T1000 (cell line): ENCODE measurements at regions not wholly inside any gene's neighbourhood (a gene's known extent, or its start where the extent isn't known, plus 50 kb on each side); places are given as distances from the start of the nearest gene placed in this dataset.

ENCODE experiments used
- DNase-seq: peaks from one replicate; lab custom pipeline; 2025; ENCODE audit warnings: mixed read lengths; lab: John Stamatoyannopoulos, UW

DNA sequence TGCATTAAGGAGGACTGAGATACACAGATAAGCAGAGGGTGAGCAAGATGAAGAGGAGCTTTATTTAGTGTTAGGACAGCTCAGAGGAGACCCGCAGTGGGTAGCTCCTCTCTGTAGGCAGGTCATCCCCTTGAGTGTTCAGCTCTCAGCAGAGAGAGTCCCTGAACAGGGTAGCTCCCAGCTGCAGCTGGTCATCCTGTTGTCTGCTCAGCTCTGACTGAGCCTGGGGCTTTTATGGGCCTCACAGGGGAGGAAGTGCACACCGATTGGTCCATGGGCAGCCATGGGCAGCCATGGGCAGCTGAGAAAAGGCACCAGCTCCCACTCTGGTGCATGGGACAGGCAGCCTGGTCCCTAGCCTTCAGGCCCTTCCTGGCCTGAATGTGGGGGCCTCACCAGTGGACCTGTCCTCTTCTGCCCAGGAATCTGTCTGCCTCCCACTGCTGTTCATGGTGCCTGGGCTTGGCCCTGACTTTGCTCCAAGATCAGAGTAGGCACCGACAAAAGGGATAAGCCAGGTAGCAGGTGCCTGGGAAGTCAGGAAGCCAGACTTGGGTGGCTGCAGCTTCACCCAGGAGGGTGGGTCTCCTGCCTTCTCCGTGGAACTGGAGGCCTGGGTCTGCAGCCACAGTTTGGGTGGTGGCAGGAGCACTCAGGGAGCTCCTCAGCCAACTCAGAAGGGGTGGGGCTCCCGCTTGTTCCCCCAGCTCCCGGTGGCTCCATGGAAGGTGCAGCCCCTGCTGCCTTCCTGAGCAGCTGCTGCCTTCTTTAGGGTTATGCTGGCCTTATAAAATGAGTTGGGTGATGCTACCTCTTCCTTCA lies 54.7 kb downstream of the MYEOV start:
- no peak for DNase-seq

DNA sequence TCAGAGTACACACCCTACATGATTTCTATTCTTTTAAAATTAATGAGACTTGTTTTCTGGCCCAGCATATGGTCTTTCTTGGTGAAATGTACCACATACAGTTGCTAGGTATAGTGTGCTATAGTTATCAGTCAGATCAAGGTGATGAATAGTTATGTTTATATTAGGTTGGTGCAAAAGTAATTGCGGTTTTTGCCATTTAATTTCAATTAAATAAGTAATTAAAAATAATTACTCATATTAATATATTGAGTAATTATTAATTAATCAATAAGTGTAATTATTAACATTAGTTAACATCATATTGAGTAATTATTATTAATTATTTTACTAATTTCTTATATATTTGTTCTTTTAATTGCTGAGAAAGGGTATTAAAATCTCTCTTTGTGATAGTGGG lies 56.1 kb downstream of the MYEOV start:
- DNase-seq = no peak

DNA sequence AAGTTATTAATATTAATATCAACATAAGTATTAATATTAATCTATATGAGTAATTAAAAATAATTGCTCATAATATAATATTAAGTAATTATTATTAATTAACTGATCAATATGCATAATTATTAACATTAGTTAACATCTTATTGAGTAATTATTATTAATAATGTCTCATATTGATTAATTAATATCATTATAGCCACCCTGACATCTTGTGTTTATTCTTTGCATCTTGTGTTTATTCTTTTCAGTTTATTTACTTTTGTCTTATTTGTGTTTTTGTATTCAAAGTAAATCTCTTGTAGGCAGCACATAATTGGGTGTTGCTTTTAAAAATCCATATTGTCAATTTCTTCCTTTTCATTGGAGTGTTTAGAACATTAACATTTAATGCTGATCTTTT lies 56.6 kb downstream of the MYEOV start:
- DNase-seq = no peak

DNA sequence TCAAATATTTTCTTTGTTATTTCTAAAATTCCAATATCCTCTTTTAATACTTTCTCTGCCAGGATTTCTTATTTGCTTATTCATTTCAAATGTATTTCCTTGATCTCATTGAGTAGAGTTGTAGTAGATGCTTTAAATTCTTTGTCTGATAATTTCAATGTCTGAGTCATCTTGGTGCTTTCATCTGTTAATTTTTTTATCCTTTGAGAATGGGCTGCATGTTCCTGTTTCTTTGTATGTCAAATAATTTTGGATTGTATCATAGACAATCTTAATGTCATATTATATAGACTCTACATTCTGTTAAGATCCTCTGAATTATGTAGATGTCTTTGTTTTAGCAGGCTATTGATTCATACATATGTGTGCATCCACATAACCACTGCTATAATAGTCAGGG lies 57.5 kb downstream of the MYEOV start:
- no peak for DNase-seq

DNA sequence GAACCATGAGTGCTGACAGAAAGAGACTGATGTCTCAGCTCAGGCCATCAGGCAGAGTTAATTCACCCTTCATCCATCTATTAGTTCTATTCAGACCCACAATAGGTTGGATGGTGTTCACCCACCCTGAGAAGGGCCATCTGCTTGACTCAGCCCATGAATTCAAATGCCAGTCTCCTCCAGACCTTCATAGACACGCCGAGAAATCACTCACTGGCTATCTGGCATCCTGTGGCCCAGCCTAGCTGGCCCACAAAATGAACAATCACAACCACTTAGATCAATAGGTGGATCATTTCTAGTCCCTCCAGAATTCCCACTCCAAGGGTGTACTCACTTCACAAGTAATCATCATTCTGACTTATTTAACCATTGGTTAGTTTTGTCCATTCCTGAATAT lies 58.2 kb downstream of the MYEOV start:
- no peak for DNase-seq

DNA sequence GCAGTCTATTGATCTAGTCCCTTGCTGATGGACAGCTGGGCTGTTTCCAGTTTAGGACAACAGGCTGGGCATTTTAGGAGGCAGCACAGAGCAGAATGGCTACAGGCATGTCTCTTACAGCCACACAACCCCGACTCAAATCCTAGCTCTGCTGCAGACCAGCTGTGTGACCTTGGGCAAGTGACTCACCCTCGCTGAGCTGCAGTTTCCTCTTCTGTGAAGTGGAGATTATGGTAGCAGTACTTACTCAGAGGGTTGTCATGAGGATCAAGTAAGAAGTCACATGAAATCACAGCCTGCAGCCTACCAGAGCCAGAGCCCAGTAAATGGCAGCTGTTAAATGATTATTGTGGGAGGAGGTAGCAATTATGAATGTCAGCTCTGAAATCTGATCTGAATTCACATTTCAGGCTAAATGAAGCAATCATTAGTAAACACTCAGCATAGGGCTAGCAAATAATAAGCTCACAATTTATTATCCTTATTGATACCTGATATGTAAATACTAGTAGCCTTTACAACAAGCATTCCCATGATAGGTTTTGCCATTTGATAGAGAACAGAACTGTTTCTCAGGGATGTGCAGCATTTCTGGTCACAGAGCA lies 58.9 kb downstream of the MYEOV start:
- peak; percentile 78 for DNase-seq

DNA sequence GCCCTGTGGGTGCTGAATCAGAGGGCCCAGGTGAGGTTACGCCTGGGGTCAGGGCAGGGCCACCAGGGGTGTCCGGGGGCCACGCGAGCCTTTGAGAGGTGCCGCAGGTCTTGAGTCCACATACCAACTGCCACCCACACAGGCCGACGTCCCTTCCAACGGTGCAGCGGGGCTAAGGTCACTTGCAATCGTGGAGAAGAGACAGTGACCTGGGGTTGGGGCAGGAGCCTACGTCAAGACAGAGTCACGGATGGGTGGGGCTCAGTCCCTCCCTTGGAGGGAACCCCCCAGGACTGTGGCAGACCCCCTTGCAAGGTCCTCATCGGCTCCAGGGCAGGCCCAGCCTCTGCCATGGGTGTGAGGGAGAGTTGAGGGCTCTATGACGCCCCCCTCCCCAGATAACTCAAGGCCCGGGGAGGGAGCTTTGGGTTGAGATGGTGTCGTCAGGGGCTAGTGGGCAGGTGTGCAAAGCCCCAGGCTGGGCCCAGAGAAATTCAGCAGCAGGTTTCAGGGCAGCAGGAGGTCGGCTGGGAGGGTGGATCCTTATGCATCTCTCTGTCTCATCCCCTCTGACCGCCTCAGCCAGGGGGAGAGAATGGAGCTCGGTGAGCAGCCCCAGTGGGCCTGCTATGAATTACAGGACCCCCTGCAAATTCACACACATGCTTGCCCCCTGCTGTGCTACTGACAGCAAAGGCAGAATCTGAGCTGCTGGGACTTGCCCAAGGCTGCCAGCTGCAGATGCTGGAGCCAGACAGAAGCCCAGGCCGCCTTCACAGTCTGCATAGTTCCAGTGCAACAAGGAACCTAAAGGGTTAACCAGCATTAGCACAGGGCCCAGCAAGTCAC lies 60.0 kb downstream of the MYEOV start:
- DNase-seq = no peak

DNA sequence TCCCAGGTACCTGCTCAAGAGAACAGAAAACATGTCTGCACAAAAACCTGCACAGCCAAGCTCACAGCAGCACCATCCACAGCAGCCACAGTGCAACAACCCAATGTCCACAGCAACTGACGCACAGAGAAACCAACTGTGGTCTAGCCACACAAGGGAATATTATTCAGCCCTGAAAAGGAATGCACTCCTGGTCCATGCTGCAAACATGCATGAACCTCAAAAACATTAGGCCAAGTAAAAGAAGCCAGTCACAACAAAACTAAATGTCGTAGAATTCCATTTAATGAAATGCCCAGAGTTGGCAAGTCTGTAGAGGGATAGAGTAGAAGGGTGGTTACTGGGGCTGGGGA lies 60.6 kb downstream of the MYEOV start:
- no peak for DNase-seq

DNA sequence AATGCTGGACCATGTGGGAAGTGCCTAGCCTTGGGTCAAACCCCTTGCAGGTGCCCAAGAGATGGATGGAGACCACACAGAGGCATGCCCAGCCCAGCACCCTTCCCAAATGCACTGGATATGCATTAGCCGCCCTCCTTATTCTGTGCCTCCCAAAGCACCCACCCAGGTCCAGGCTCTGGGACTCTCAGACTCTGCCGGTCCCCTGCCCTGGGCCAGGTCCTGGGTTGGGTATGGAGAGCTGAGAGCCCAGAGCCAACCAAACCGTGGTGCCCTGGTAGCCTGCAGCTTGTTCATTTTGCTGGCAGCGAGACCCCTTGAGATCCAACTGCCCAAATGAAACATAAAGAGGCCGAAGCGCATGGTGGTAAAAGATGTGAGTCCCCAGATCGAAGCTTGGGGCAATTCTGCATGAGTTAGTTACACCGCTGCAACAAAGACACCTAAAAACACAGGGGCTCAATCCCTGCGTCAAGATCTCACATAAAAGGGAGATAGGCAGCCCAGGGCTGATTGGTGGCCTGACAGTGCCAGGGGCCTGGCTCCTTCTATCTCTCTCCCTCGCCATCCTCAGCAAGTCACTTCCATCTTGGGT lies 61.5 kb downstream of the MYEOV start:
- DNase-seq = no peak

DNA sequence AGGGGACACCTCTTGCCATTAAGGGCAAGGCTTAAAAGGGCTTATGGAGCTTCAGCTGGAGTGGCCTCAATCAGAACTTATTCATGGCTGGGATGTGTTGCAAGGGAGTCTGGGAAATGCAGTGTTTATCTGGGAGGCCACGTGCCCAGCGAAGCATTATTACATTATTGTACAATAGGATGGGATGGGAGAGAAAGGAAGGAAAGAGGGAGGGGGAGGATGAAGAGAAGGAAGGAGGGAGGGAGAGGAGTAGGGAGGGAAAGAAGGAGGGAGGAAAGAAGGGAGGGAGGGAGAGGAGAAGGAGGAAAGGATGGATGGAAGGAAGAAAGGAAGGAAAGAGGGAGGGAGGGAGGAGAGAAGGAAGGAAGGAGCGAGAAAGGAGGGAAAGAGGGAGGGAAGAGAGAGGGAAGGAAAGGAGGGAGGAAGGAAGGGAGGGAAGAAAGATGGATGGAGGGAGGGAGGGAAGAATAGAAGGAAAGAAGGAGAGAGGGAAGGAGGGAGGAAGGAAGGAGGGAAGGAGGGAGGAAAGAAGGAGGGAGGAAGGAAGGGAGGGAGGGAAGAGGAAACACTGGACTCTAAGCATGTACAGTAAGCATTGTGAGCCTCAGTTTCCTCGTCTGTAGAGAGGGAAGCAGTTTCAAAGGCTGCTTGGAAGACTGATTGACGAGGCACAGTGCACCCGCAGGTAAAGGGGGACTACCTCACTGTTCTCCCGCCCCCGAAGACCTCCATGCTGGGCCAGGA lies 62.2 kb downstream of the MYEOV start:
- no peak for DNase-seq

DNA sequence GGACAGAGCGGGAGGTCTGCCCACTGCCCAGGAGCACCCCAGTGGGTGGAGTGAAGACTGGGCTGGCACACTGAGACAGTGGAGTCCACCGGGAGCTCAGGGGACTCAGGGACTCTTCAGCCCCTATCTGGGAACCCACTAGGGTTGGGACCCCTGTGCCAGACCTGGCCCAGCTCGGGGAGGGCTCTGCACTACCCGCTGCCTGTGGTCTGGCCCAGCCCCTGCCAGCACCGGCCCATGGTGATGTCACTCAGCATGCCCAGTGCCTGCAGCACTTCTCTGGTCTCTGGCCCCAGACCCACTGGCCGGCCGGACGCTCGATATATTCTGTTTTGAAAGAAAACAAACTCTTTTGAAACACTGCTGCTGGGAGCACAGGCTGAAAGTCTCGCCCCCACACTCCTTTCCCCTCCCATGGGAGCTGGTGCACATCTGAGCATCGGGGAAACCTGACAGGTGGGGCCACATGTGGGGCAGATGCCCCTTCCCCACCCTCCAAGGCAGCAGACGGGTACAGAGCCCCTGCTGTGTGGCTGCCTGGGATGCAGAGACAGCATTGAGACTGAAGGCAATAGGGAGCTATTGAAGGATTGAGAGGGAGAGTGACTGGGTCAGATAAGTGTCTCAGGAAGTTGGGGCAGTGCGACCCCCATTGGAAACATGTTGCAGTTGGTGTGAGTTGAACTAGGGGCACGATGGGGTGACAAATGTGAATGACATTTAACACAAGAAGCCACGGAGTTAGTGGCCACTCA lies 62.9 kb downstream of the MYEOV start:
- DNase-seq = no peak

DNA sequence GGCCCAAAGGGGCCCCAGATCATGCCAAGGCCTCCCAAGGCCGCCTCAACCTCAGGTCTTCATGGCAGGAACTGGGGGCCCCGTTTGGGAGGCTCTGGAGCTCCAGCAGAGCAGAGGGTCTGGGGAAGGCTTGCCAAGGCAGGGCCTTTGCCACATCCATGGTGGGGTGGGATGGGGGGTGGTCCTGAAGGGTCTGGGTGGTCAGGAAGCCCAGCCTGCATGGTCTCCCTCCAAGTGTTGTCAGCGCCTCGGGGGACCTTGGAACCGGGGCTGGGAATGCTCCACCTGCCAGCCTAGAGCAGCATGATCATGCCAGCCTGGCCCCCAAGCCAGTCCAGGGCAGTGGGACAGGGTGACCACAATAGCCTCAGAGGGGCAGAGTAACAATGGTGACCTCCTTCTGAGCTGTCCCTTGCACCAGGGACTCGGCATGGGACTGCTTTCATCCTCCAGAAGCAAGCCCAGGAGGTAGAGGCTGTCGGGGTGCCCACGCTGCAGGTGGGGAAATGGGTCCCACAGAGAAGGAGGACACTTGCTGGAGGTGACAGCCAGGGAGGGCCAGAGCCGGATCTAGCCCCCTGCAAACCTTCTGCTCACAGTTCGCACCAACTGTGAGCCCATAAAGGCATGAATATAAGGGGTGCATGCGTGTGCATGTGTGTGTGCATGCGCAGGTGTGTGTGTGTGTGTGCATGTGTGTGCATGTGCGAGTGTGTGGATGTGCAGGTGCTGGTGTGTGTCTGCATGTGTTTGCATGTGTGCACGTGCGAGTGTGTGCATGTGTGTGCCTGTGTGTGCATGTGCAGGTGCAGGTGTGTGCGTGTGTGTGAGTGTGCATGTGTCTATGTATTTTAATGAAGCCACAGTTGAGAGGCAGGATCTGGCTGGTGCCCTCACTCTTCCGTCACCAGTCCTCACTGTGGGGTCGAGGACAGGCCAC lies 63.8 kb downstream of the MYEOV start:
- DNase-seq = no peak

DNA sequence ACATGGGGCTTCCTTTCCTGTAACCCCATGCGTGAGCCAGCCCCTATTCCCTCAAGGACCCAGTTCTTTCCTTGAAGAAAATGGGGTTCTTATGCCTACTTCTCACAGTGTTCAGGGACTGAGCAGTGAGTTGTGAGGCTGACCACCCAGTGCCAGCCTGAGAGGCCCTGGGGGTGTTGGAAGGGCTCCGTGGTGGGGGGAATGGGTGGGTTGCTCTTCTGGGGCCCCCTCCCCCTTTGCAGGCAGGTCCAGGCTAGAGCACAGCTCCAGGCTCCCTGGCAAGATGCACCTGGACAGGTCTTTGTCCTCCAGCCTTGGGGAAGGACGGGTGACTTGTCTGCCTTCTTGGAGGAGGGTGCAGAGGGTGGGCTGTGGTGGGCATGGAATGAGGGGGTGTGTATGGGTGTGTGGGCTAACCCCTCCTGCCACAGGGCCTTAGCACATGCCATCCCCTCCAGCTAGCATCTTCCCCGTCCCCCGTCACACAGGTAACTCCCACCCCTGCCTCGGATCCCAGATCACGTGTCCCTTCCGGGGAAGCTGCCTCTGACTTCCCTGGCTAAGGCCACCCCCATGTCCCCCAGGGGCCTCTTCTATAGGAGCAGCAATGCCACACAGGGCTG lies 64.6 kb downstream of the MYEOV start:
- no peak for DNase-seq

DNA sequence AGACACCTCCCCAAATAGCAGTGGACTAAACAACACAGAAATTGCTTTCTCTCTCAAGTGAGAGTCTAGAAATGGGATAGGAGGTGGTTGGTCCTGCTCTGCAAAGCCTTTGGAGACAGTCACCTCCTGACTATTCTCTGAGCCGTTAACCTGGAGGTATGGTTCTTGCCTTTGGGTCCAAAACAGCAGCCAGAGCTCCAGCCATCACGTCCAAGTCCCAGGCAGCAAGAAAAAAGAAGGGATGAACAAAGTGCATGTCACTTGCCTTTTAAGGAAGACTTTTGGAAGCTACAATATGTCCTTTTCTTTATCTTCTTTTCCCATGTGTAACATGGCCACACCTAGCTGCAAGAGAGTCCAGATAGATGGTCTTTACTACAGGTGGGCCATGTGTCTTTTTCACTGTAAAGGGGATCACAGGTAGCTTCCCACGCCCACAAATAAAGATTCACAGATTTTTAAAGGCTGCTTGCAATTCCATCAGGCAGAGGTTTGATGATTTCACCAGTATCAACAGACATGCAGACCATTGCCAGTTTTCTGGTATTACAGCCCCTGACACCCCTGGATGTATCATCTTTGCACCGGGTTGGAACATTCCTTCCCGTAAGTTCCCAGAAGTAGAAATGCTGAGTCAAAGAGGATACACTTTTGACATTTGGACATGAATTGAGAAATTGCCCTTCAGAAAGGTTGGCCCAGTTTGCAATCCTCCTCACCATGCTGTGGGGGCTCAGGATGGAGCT lies 66.0 kb downstream of the MYEOV start:
- DNase-seq = no peak

DNA sequence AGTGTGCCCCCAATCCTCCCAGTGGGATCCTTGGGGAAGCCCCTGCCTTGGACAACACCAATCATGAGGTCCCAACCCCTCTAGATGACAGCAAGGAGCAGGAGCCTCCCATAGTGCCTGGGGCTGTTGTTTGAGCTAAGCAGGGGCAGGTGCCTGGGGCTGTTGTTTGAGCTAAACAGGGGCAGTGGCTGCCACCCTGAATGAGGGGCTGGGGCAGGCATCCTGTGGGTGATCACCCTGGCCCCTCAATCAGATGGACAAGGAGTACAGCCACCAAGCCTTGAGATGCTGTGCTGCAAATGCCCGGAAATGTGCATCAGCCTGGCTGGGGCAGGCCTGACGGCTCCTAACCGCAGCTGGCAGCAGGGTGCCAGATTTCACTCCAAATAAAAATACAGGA lies 66.7 kb downstream of the MYEOV start:
- DNase-seq = no peak

DNA sequence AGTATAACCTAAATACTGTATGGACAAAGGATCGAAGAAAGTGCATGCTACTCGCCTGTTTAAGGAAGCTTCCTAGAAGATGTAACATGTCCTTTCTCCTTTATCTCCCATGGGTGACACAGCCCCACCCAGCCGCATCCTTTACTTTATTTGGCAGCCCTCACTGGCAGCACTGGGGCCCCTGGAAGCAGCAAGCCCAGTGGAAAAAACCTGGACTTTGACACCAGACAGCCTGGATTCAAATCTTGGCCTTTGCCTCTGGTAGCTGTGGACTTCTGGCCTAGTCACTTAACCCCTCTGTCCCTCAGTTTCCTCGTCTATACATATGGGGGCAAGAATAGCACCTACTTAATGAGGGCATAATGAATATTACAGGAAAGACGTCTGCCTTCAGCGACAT lies 67.1 kb downstream of the MYEOV start:
- DNase-seq = no peak

DNA sequence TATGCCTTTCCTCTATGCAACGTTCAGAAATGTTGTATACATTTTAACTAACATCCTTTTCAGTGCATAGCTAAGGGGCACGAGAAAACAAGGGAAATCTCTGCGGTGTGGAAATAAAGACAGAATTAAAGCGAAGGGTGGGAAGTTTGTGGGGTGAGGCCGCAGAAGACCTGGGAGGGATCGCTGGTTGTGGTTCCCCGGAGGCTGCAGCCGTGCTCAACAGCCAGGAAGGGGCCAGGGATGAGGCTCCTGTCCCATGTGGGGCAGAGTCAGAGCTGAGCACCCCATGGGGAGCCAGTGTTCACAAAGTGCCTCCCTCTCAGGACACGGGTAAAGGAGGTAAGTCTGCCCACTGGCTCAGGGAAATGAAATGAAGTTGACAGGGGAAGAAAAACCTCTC lies 67.5 kb downstream of the MYEOV start:
- no peak for DNase-seq

DNA sequence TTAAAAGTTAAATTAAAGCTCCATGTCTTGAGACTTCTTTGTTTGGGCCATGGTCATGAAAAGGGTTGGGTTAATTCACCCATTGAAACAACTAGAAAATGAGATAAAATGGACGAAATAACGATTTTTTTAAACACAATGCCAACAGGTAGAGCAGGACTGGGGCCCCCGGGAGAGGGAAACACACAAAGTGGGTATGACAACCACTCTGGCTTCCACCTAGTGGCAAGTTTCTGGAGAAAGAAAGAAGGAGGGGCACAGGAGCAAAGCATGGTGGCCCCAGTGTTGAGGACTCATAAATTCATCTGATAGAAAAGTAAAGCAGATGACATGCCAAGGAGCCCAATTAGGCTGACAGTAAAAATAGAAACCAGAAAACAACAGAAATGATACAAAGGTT lies 68.4 kb downstream of the MYEOV start:
- no peak for DNase-seq

DNA sequence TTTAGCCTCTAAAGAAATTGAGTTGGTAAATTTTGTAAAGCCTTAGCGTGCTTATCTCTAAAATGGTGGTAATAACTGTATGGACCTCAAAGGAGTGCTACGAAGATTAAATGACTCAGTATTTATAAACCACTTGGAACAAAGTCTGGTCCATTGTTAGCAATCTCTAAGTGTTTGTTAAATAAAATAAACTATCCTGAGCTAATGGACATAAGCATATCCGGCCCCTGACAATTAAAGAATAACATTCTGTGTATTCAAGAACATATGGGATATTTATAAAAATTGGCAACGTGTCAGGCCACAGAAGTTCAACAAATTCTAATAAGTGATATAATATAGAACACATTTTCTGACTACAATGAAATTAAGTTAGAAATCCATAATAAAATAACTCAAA lies 71.0 kb downstream of the MYEOV start:
- no peak for DNase-seq
